ENCODE measurements at regions not wholly inside any gene's neighbourhood (a gene's known extent, or its start where the extent isn't known, plus 50 kb on each side); places are given as distances from the start of the nearest gene placed in this dataset.

DNA sequence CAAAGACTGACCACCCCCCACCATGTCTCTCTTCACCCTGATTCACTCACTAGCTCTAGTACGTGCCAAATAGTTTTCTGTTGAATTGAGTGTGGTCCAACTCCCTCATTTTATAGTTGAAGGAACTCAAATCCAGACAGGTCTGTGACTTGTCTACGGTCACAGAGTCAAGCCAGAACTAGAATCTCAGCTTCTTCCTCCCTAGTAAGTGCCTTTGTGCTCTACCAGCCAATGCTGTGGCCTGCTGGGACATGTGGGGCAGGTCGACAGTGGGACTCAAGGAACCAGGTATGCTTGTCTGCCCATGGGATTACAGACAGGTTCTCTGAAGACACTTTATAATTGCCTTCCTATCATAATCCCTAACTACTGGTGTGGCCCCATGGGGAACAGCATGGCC, 108.6 kb upstream of the CPEB2 start:
- Histone ChIP-seq H3K9me3 (ENCODE audit: low read depth) (no peaks in the 10 kb centered on the region), H3F3A (ENCODE audit: low read depth) (no peaks in the 10 kb centered on the region), H2AFZ (replicated peaks) (no peak overlapping the region), H3K79me2 (ENCODE audit: low read depth) (no peaks in the 10 kb centered on the region), H4K20me1 (ENCODE audit: low read depth) (no peaks in the 10 kb centered on the region), H3K27me3 (no peaks in the 10 kb centered on the region), H3K4me1 (no peaks in the 10 kb centered on the region), H3K27ac (no peak overlapping the region), H3K4me2 (no peak overlapping the region), H3K9ac (no peak overlapping the region), H3K36me3 (no peaks in the 10 kb centered on the region), H3K4me3 (no peak overlapping the region)
- Mint-ChIP-seq H3K27ac (no peak overlapping the region), H3K4me1 (no peaks in the 10 kb centered on the region), H3K9me3 (no peaks in the 10 kb centered on the region), H3K4me3 (no peak overlapping the region), H3K27me3 (ENCODE audit: insufficient read depth, low read depth) (peaks cover 3% of the 10 kb centered on the region), H3K36me3 (no peaks in the 10 kb centered on the region)
- DNase-seq (ENCODE audit: low spot score) = no peak
- TF ChIP-seq, protein P1, sequence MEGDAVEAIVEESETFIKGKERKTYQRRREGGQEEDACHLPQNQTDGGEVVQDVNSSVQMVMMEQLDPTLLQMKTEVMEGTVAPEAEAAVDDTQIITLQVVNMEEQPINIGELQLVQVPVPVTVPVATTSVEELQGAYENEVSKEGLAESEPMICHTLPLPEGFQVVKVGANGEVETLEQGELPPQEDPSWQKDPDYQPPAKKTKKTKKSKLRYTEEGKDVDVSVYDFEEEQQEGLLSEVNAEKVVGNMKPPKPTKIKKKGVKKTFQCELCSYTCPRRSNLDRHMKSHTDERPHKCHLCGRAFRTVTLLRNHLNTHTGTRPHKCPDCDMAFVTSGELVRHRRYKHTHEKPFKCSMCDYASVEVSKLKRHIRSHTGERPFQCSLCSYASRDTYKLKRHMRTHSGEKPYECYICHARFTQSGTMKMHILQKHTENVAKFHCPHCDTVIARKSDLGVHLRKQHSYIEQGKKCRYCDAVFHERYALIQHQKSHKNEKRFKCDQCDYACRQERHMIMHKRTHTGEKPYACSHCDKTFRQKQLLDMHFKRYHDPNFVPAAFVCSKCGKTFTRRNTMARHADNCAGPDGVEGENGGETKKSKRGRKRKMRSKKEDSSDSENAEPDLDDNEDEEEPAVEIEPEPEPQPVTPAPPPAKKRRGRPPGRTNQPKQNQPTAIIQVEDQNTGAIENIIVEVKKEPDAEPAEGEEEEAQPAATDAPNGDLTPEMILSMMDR (IDR thresholded peaks at IDR 0.05) = no peak
- no peak for TF ChIP-seq EZH2phosphoT487 (IDR thresholded peaks at IDR 0.05)
- no peak for TF ChIP-seq EZH2 (IDR thresholded peaks at IDR 0.05)

DNA sequence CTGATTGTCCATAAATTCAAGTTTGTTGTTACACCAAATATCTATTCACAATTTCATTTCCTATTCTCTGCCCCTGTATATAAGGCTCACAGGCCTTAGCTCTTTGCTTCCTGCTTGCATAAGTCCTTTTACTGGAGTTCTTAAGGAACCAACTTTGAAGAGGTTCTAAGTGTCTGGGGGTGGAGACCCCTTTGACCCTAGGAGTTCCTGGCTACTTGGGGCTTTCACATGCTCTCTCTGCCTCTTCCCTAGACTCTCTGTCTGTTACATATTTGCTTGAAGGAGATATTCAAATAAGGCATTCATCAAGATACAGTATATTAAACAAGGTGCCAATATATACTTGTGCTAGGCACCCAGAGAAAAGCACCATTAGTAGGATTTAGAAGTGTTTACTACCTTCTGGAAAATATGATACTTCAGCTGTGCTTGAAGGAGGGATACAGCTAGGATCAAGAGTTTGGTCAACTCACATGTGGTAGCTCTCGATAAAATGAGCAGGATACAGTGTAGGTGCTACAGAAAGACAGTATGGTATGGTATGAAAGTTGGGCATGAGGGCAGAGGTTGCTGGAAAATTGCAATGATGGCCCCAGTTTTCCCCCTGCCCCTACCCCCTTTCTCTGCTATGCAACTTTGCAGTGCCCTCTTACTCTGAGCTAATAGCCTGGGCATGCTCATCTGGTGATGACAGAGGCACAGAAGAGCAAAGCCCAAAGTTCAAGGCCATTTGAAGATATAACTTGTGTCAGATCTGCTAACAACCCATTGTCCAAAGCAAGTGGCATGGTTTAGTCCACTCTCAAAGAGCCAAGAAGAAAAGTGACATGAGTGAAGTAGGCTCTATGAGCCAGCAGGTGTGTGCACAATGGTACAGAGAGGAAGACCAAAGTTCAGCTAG, 107.6 kb upstream of the CPEB2 start:
- Mint-ChIP-seq H3K36me3 (no peaks in the 10 kb centered on the region), H3K4me1 (no peaks in the 10 kb centered on the region), H3K27me3 (ENCODE audit: insufficient read depth, low read depth) (peaks cover 3% of the 10 kb centered on the region), H3K9me3 (no peaks in the 10 kb centered on the region), H3K4me3 (no peak overlapping the region), H3K27ac (no peak overlapping the region)
- no peaks in the 10 kb centered on the region for H3K36me3 ChIP-seq
- no peak overlapping the region for H3K4me3 ChIP-seq
- no peaks in the 10 kb centered on the region for H3K27me3 ChIP-seq
- H3K79me2 ChIP-seq (ENCODE audit: low read depth) = no peaks in the 10 kb centered on the region
- H3K9ac ChIP-seq = no peak overlapping the region
- no peaks in the 10 kb centered on the region for H4K20me1 ChIP-seq (ENCODE audit: low read depth)
- TF ChIP-seq, protein P1 (IDR thresholded peaks at IDR 0.05) = no peak
- TF ChIP-seq EZH2 (IDR thresholded peaks at IDR 0.05) (no peak), EZH2phosphoT487 (IDR thresholded peaks at IDR 0.05) (no peak)
- no peak for DNase-seq (ENCODE audit: low spot score)
- H3K4me1 ChIP-seq = no peaks in the 10 kb centered on the region
- H3K4me2 ChIP-seq = no peak overlapping the region
- H3F3A ChIP-seq (ENCODE audit: low read depth) = no peaks in the 10 kb centered on the region
- H3K27ac ChIP-seq = no peak overlapping the region
- H3K9me3 ChIP-seq (ENCODE audit: low read depth) = no peaks in the 10 kb centered on the region
- no peak overlapping the region for H2AFZ ChIP-seq (replicated peaks)

DNA sequence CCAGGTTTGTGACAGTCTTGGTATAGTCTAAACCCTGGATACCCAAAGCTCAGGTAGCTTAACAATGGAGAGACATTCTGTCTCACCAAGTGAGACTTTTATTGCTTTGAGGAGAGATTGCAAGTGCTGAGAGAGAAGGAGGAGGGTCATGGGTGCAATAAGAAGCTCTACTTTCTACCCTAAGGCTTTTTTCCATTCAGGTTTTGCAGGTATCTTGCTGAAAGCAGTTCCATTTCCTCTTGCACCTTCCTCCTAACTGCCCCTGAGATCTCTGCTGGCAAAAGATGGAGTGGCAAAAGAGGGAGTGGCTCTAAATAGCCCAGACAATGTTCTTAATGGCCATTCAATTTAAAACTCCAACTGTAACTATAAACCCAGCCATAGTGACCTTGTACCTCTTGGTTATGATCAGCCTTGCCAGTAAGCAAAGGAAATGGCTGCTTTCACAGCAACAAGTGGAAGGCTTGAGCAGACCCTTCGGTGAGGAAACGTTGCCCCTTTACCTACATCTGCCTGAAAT, 105.6 kb upstream of the CPEB2 start:
- no peaks in the 10 kb centered on the region for H3K36me3 ChIP-seq
- H3K9ac ChIP-seq = no peak overlapping the region
- H3K4me3 ChIP-seq = no peak overlapping the region
- no peak overlapping the region for H3K27ac ChIP-seq
- no peaks in the 10 kb centered on the region for H3K4me1 Mint-ChIP-seq
- no peaks in the 10 kb centered on the region for H3K27me3 Mint-ChIP-seq (ENCODE audit: insufficient read depth, low read depth)
- H3K27ac Mint-ChIP-seq = no peak overlapping the region
- no peak overlapping the region for H3K4me3 Mint-ChIP-seq
- TF ChIP-seq EZH2 (IDR thresholded peaks at IDR 0.05) (no peak), EZH2phosphoT487 (IDR thresholded peaks at IDR 0.05) (no peak)
- TF ChIP-seq, protein P1 (IDR thresholded peaks at IDR 0.05) = no peak
- H3K4me2 ChIP-seq = no peak overlapping the region
- H3K4me1 ChIP-seq = no peaks in the 10 kb centered on the region
- no peaks in the 10 kb centered on the region for H3K9me3 Mint-ChIP-seq
- H3F3A ChIP-seq (ENCODE audit: low read depth) = no peaks in the 10 kb centered on the region
- H3K79me2 ChIP-seq (ENCODE audit: low read depth) = no peaks in the 10 kb centered on the region
- no peaks in the 10 kb centered on the region for H3K9me3 ChIP-seq (ENCODE audit: low read depth)
- H3K27me3 ChIP-seq = no peaks in the 10 kb centered on the region
- no peaks in the 10 kb centered on the region for H4K20me1 ChIP-seq (ENCODE audit: low read depth)
- H2AFZ ChIP-seq (replicated peaks) = no peak overlapping the region
- H3K36me3 Mint-ChIP-seq = no peaks in the 10 kb centered on the region
- no peak for DNase-seq (ENCODE audit: low spot score)
